Transverse colon (tissue), 4 donors: ENCODE measurements at regions not wholly inside any gene's neighbourhood (a gene's known extent, or its start where the extent isn't known, plus 50 kb on each side); places are given as distances from the start of the nearest gene placed in this dataset.

Experiments used
- DNase-seq: peaks from one replicate; pipeline ENCODE4 v3.0.0-alpha.2; 2019
- H3K27ac ChIP-seq, 4 donors: fragments of 200-600 bp; sonication (generic); 2 replicates each; pipeline ENCODE4 v1.5.1; 2016 to 2018; ENCODE audit warnings: inconsistent platforms in 4 of 4
- H3K27me3 ChIP-seq: fragments of 200-600 bp; sonication (generic); 2 replicates; pipeline ENCODE4 v1.5.1; 2017; ENCODE audit warnings: inconsistent platforms
- H3K36me3 ChIP-seq, 4 donors: fragments of 200-600 bp; sonication (generic); 2 replicates each; pipeline ENCODE4 v1.5.1; 2017 to 2019; ENCODE audit warnings: inconsistent platforms in 4 of 4
- H3K4me1 ChIP-seq, 4 donors: fragments of 200-600 bp; sonication (generic); 2 replicates each; pipeline ENCODE4 v1.5.1; 2017 to 2020; ENCODE audit warnings: inconsistent platforms in 4 of 4
- H3K4me3 ChIP-seq, 4 donors: fragments of 200-600 bp; sonication (generic); 1 replicate in 1 of 4; 2 replicates in 3 of 4; pipeline versions ENCODE4 v1.5.1 to v1.6.1; 2017 to 2019; ENCODE audit warnings: inconsistent platforms in 4 of 4
- H3K9me3 ChIP-seq, 2 donors: fragments of 200-600 bp; sonication (generic); 2 replicates each; pipeline ENCODE4 v1.5.1; 2017 to 2019; ENCODE audit warnings: inconsistent platforms in 2 of 2
- CTCF ChIP-seq, 5 experiments: fragments of 200-600 bp in 3 of 5; fragments of 450-650 bp in 2 of 5; sonication (generic) in 3 of 5; IDR thresholded peaks; 1 replicate in 2 of 5; 2 replicates in 3 of 5; pipeline ENCODE4 v1.5.1; 2016 to 2017; ENCODE audit warnings: antibody characterized with exemption in 5 of 5, inconsistent platforms in 3 of 5, mild to moderate bottlenecking in 2 of 5, moderate library complexity in 1 of 5
- EP300 ChIP-seq: sonication (generic); formaldehyde crosslinking; IDR thresholded peaks from one replicate; pipeline ENCODE4 v1.6.1; 2017; ENCODE audit warnings: antibody characterized with exemption, low read depth
- POLR2A ChIP-seq: fragments of 450-650 bp; IDR thresholded peaks from one replicate; pipeline ENCODE4 v1.6.1; 2016; ENCODE audit warnings: antibody characterized with exemption, mild to moderate bottlenecking, moderate library complexity
- POLR2AphosphoS5 ChIP-seq, 3 donors: sonication (generic); formaldehyde crosslinking; IDR thresholded peaks; one replicate each; pipeline ENCODE4 v1.6.1; 2016; ENCODE audit warnings: antibody characterized with exemption in 3 of 3
- WGBS, 2 donors: methylation state at CpG; one replicate each; pipeline ENCODE4 v1.1.5; 2018; ENCODE audit warnings: low coverage in 1 of 2; 5-methylcytosine and 5-hydroxymethylcytosine counted together
- in situ Hi-C, 4 donors: fragments of 200-750 bp; cut with MboI; loops; one replicate each; pipeline versions ENCODE4 v1.15.0 to v1.15.1; 2017; ENCODE audit warnings: low sequenced_read_pairs in 3 of 4, low pct_ligation_motif_present in 1 of 4, low pct_unique_long_range_greater_than_20kb in 1 of 4
- intact Hi-C: fragments of 100-400 bp; cut with DNase I; formaldehyde crosslinking; loops from one replicate; pipeline ENCODE4 v1.15.1; 2023; ENCODE audit warnings: low total_unique reads

DNA sequence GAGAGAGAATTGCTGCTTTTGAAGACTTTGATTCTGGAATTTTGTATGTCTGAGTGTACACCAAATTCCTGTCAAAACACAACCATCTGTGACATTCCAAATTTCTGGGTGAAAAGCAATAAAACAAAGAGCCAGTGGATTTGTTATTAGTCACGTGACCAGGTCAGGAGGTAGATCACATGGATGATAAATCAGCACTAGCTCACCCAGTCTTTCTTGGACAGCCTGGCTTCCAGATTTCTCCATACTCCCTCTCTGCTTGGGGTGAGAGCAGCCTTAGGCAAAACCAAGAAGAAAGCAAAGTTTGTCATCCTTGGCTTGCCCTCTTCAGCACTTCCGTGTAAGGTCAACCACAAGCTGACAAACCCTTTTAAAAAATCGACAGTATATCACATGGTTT, 194.2 kb downstream of the CLCN4 start:
- WGBS, 2 donors = 73% methylated on average over 3 of the region's 3 CpGs; no CpG with 5 or more reads in 1 of the 2 donors
- in situ Hi-C loops = no loop called here
- DNase-seq = no peak

GRCh38 chrX:10352536-10352935, 195.8 kb downstream of the CLCN4 start:
- H3K36me3 ChIP-seq = no peaks in the 10 kb centered on the region
- in situ Hi-C loops = no loop called here
- H3K4me3 ChIP-seq = no peak overlapping the region
- no peaks in the 10 kb centered on the region for H3K4me1 ChIP-seq
- DNase-seq = no peak
- H3K27me3 ChIP-seq = no peaks in the 10 kb centered on the region
- H3K27ac ChIP-seq = no peak overlapping the region
- H3K9me3 ChIP-seq = no peaks in the 10 kb centered on the region
- no peak for TF ChIP-seq POLR2A
- TF ChIP-seq POLR2AphosphoS5 (IDR thresholded peaks at IDR 0.05) = no peak
- no peak for TF ChIP-seq CTCF (IDR thresholded peaks at IDR 0.05)
- TF ChIP-seq EP300 = no peak
- intact Hi-C loops = no loop called here
- WGBS, 2 donors = 40 to 59% methylated on average over 1 of the region's 1 CpG

More for the DNA sequence above, 194.2 kb downstream of the CLCN4 start:
- Histone ChIP-seq H3K4me3 (no peak overlapping the region), H3K27me3 (no peaks in the 10 kb centered on the region), H3K36me3 (no peaks in the 10 kb centered on the region), H3K27ac (no peak overlapping the region), H3K9me3 (no peaks in the 10 kb centered on the region), H3K4me1 (no peaks in the 10 kb centered on the region)
- intact Hi-C loops = no loop called here
- no peak for TF ChIP-seq POLR2A
- no peak for TF ChIP-seq CTCF (IDR thresholded peaks at IDR 0.05)
- TF ChIP-seq EP300 = no peak
- no peak for TF ChIP-seq POLR2AphosphoS5 (IDR thresholded peaks at IDR 0.05)

DNA sequence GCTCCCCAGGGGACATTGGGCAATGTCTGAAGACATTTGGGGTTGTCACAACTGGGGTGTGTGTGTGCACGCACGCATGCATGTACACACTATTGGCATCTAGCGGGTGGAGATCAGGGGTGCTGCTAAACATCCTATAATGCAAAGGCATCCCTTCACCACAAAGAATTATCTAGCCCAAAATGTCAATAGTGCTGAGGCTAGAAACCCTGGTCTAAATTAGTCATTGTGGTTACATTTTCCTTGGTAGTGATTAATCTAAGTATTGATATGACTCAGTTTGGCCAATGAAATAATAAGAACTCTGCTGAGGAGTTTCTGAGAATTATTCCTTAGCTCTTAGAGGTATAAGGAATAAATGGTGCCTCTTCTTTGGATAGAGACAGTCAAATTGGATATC, 200.2 kb downstream of the CLCN4 start:
- WGBS, 2 donors = 91% methylated on average over 3 of the region's 3 CpGs; no CpG with 5 or more reads in 1 of the 2 donors
- in situ Hi-C loops = no loop called here

DNA sequence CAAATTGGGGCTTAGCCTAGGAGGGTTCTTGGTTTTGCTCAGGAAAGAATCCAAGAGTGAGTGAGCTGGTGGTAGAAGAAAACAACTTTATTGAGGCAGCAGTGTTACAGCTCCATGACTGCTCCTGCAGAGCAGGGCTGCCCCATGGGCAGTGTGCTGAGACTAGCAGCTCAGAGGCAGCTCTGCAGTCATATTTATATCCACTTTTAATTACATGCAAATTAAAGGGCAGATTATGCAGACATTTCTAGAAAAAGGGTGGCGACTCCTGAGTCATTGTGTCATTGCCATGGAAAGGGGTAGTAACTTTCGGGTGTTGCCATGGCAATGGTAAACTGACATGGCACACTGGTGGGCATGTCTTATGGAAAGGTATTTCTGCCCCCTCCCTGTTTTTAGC, 202.2 kb downstream of the CLCN4 start:
- H3K27ac ChIP-seq = no peak overlapping the region
- no peak for DNase-seq
- no peak for TF ChIP-seq CTCF (IDR thresholded peaks at IDR 0.05)
- no peak for TF ChIP-seq EP300
- no peak for TF ChIP-seq POLR2AphosphoS5 (IDR thresholded peaks at IDR 0.05)
- no peak for TF ChIP-seq POLR2A
- no peaks in the 10 kb centered on the region for H3K9me3 ChIP-seq
- no peaks in the 10 kb centered on the region for H3K4me1 ChIP-seq
- intact Hi-C loops = no loop called here
- H3K4me3 ChIP-seq = no peak overlapping the region
- 97% methylated on average over 2 of the region's 2 CpGs; no CpG with 5 or more reads in 1 of the 2 donors for WGBS, 2 donors
- H3K27me3 ChIP-seq = no peaks in the 10 kb centered on the region
- H3K36me3 ChIP-seq = no peaks in the 10 kb centered on the region
- in situ Hi-C loops = no loop called here

More for the DNA sequence above, 200.2 kb downstream of the CLCN4 start:
- DNase-seq = no peak
- no peaks in the 10 kb centered on the region for H3K9me3 ChIP-seq
- TF ChIP-seq POLR2A (no peak), EP300 (no peak), CTCF (IDR thresholded peaks at IDR 0.05) (no peak), POLR2AphosphoS5 (IDR thresholded peaks at IDR 0.05) (no peak)
- no peak overlapping the region for H3K27ac ChIP-seq
- H3K4me1 ChIP-seq = no peaks in the 10 kb centered on the region
- intact Hi-C loops = no loop called here
- H3K36me3 ChIP-seq = no peaks in the 10 kb centered on the region
- H3K4me3 ChIP-seq = no peak overlapping the region
- no peaks in the 10 kb centered on the region for H3K27me3 ChIP-seq
